ENCODE measurements at regions not wholly inside any gene's neighbourhood (a gene's known extent, or its start where the extent isn't known, plus 50 kb on each side); places are given as distances from the start of the nearest gene placed in this dataset.
"Not testable (repeated sequence)": the region's sequence is repeated elsewhere in the genome, so short reads cannot be mapped to it uniquely, and the experiment has no call there.

DNA sequence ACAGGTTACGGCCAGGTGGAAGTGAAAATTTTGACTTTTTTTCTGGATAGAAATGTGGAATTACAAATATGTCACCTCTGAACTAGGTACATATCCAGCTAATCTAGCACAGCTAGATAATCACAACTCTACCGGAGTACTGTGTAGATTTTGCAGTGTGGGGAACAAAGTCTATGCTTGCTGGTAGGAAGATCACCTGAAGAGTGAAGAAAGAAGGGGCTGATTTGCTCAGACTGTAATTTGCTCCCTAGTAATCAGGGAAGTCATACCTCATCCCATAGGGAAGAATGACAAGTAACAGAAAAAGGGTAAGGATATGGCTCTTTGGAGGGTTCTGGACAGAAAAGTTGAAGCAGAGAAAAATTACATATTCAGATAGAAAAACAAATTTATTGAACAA, 319.6 kb upstream of the TMPRSS15 start:
- DNase-seq, result no peak

GRCh38 chr21:18725653-18726052, 322.1 kb upstream of the TMPRSS15 start:
- no peak for DNase-seq

DNA sequence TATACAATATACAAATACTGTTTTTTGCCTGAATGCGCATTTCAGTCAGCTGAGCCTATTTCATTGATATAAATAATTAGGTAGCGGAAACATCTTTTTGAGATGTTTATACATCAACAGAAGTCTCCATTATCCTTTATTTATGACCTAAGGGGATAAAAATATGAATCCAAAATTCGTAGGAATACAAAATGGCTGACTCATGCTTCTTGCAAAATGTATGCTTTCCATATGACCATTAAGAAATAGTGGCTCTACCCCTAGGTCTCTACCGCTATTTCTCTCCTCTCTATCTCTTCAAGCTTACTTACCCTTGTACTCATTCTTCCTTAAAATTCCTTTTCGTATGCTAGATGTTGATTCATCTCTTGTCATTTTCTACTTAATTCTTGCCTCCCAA, 338.4 kb upstream of the TMPRSS15 start:
- DNase-seq, result no peak

GRCh38 chr21:18743531-18743930, 339.9 kb upstream of the TMPRSS15 start:
- no peak for DNase-seq

- no peak for DNase-seq
Observed at GRCh38 chr21:18744840-18745239, 341.3 kb upstream of the TMPRSS15 start.

- DNase-seq, result not testable (repeated sequence)
Observed at GRCh38 chr21:18752894-18753293, 349.3 kb upstream of the TMPRSS15 start.

DNA sequence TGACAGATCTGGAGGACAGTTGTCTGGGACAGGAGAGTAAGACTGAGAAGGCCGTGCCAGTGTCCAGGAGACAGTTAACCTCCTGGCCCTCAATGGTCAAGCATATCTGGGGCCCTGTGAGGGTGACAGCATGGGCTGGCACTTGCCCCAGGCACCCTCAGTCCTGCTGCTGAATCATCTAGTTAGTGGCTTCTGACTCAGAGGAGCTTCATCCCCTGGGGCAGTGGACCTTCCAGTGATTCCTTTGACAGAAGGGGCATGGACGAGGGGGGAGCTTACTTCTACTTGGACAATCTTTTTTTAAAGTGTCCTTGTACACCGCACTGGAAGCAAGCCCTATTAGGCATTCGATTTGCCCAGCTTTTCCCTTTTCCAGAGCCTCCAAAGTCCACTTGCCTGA, 352.7 kb upstream of the TMPRSS15 start:
- DNase-seq, result not testable (repeated sequence)

GRCh38 chr21:18759267-18759666, 355.7 kb upstream of the TMPRSS15 start:
- no peak for DNase-seq

DNA sequence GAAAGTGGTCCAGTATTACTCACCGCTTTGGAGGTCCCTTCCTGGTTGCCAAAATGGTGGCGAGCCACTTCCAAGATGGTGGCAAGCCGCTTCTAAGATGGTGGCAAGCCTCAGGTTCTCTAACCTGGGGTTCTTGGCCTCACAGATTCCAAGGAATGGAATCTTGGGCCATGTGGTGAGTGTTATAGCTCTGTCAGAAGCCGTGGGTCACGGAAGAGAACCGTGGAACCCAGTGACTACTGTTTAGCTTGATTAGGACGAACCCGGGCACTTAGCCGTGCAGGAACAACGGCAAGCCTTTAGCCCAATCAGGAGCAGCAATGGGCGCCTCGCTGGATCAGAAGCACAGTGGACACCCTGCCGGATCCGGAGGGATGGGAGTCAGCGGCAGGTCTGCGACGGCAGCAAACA, 356.2 kb upstream of the TMPRSS15 start:
- DNase-seq, result no peak

- DNase-seq, result no peak
Observed at GRCh38 chr21:18760247-18760646, 356.7 kb upstream of the TMPRSS15 start.

- no peak for DNase-seq
Observed at GRCh38 chr21:18764720-18765119, 361.1 kb upstream of the TMPRSS15 start.

DNA sequence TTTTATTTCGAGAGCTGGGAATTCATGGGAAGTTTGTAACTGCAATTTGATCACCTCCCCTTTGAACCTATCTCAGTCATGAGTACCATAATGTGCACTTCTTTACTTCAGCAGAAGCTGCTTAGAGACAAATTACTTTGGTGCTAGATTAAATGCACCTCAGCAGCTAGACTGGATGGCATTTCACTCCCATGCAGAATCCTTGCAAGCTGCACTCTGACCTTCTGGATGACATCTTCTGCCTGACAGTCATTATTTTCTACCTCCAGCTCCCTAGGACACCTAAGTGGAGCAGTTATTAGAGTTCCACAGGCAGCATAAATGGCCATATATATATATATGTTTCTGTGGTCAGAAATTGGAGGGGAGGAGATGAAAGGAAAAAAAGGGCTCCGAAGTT, 366.0 kb upstream of the TMPRSS15 start:
- DNase-seq, result no peak

- no peak for DNase-seq
Observed at GRCh38 chr21:18771845-18772380, 368.3 kb upstream of the TMPRSS15 start.

GRCh38 chr21:18772404-18772803, 368.8 kb upstream of the TMPRSS15 start:
- no peak for DNase-seq

DNA sequence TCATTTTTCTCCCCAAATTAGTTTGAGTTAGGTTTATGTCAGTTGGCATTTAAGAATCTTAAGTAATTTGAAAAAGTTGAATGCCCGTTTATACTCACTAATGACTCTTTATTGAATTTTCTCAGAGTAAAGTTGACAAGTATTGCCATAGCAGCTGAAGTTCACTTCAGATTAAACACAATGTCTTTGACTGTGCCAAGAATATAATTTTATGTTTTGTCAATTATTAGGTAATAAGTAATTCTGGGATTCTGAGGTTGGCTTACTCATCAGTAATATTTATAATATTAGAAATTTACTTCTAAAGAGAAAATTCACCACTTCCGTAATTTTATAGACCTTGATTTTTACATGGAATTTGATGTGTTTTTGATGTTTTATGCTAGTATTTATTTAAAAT, 369.3 kb upstream of the TMPRSS15 start:
- DNase-seq, result no peak

DNA sequence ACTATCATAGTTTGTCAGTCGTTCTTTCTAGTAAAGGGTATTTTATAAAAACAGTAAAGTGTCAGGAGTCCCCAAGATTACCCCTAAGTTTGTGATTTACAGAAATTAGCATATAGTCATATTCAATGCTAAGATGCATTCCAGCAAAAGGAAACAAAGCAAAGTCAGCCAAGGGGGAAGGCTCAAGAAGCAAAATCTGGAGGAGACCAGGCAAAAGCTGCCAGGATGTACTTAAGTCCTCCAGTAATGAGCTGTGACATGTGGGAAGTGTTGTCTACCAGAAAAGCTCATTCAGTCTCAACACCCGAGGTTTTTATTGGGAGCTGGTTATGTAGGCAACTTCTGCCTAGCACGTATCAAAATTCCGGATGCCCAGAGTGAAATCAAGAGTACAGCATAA, 373.4 kb upstream of the TMPRSS15 start:
- DNase-seq, result no peak

DNA sequence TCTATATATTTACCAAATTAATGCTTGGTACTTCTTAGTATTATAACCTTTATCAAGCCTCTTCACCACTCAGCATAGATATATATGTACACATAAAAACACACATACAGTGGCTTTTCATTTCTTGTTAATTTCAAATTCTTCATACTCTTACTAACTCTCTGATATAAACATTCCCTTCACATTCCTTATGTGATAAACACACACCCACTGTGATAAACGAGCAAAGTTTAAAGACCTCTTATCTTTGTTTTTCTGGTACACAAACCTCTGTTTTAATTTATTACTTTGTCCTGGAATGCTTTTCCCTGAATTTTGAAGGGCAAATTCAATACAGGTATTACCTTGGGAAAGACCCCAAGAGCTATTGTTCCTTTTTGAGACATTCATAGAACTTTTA, 379.1 kb upstream of the TMPRSS15 start:
- no peak for DNase-seq

- no peak for DNase-seq
Observed at GRCh38 chr21:18801468-18801867, 397.9 kb upstream of the TMPRSS15 start.

DNA sequence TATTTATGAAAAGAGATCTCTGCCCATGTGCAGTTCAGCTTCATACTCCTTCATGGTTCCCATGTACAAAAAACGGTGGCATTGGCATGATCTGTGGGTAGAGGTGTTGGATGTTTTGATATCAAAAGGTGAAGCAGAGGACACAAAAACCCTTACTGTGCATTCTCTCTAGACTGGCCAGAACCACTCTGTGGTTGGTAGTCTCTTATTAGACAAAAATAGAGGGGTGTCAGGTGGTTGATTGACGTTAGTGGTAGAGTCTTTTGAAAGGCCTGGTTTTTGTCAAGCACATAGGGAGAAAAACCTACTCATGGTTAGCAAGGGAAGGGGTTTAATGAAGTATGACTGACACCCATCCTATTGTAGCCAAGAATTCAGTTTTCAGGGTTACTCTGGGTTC, 400.0 kb upstream of the TMPRSS15 start:
- no peak for DNase-seq

DNA sequence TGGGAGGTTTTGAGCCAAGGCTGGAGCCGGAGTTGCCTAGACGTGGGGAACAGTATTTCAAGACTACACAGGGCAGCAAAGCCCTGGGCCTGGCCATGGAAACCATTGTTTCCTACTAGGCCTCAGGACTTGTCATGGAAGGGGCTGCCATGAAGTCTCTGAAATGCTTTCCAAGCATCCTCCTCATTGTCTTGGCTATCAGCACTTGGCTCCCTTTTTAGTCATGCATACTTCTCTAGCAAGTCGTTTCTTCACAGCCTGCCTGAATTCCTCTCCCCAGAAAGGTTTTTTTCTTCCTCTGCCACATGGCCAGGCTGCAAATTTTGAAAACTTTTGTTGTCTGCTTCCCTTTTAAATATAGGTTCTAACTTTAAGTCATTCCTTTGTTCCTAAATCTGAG, 406.6 kb upstream of the TMPRSS15 start:
- DNase-seq, result no peak

DNA sequence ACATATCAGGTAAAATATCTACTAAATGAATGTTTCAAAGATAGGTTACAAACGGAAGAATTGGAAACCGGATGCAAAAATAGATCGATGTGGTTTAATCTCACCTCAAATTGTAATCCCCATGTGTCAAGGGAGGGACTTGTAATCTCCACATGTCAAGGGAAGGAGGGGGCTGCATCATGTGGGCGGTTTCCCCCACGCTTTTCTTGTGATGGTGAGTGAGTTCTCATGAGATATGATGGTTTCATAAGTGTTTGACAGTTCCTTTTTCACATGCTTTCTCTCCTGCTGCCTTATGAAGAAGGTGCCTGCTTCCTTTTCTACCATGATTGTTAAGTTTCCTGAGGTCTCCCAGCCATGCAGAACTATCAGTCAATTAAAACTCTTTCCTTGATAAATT, 408.7 kb upstream of the TMPRSS15 start:
- DNase-seq, result no peak

- DNase-seq, result no peak
Observed at GRCh38 chr21:18819507-18819906, 415.9 kb upstream of the TMPRSS15 start.

- no peak for DNase-seq
Observed at GRCh38 chr21:18826562-18826961, 423.0 kb upstream of the TMPRSS15 start.

GRCh38 chr21:18831942-18832676, 428.5 kb upstream of the TMPRSS15 start:
- no peak for DNase-seq

- DNase-seq, result no peak
Observed at GRCh38 chr21:18832950-18833349, 429.4 kb upstream of the TMPRSS15 start.

All from DMS153 (cell line).